Upper lobe of right lung (tissue), 1 donor: ENCODE measurements at regions not wholly inside any gene's neighbourhood (a gene's known extent, or its start where the extent isn't known, plus 50 kb on each side); places are given as distances from the start of the nearest gene placed in this dataset.
"Not testable (repeated sequence)": the region's sequence is repeated elsewhere in the genome, so short reads cannot be mapped to it uniquely, and the experiment has no call there.

Experiments used
- ATAC-seq: fragments of 200-7000 bp; cut with Tn5 transposase; one replicate; pipeline ENCODE4 v1.9.1; 2020; ENCODE audit warnings: mild to moderate bottlenecking, moderate library complexity
- DNase-seq: peaks from one replicate; pipeline ENCODE4 v3.0.0-alpha.2; 2020
- H3K27ac ChIP-seq: fragments of 200-600 bp; one replicate; pipeline ENCODE4 v1.8.0; 2022
- H3K27me3 ChIP-seq: fragments of 200-600 bp; one replicate; pipeline ENCODE4 v1.8.0; 2022; ENCODE audit warnings: mild to moderate bottlenecking
- H3K36me3 ChIP-seq: fragments of 200-600 bp; one replicate; pipeline ENCODE4 v1.8.0; 2022
- H3K4me1 ChIP-seq: fragments of 200-600 bp; one replicate; pipeline ENCODE4 v1.8.0; 2022
- H3K4me3 ChIP-seq: fragments of 200-600 bp; one replicate; pipeline ENCODE4 v1.8.0; 2022; ENCODE audit warnings: mild to moderate bottlenecking
- H3K9me3 ChIP-seq: fragments of 200-600 bp; one replicate; pipeline ENCODE4 v1.8.0; 2022
- CTCF ChIP-seq: fragments of 200-600 bp; IDR thresholded peaks from one replicate; pipeline ENCODE4 v1.8.0; 2022; ENCODE audit warnings: antibody characterized with exemption
- intact Hi-C: fragments of 100-400 bp; cut with DNase I; formaldehyde crosslinking; loops from one replicate; pipeline ENCODE4 v1.11.0; 2022
- donor health status: DM: no; HTN: yes; CAD: no; lungs with severe emphysema.

GRCh38 chr11:49499117-49499516 is 290.7 kb upstream of the FOLH1 start:
- Histone ChIP-seq H3K36me3 (no peaks in the 10 kb centered on the region), H3K4me1 (no peaks in the 10 kb centered on the region), H3K27me3 (no peaks in the 10 kb centered on the region), H3K27ac (no peak overlapping the region), H3K9me3 (peaks cover 4% of the 10 kb centered on the region), H3K4me3 (no peak overlapping the region)
- no peak for TF ChIP-seq CTCF
- intact Hi-C loops = no loop called here
- DNase-seq (no peak), ATAC-seq (no peak)

- ATAC-seq (no peak), DNase-seq (no peak)
- Histone ChIP-seq H3K27me3 (no peaks in the 10 kb centered on the region), H3K27ac (no peak overlapping the region), H3K36me3 (no peaks in the 10 kb centered on the region), H3K4me3 (no peak overlapping the region), H3K4me1 (no peaks in the 10 kb centered on the region), H3K9me3 (peaks cover 4% of the 10 kb centered on the region)
- intact Hi-C loops = no loop called here
- TF ChIP-seq CTCF = no peak
These were observed 296.8 kb upstream of the FOLH1 start for GRCh38 chr11:49505231-49505630.

- H3K27ac ChIP-seq, DNase-seq, H3K4me1 ChIP-seq, H3K4me3 ChIP-seq, H3K9me3 ChIP-seq, H3K27me3 ChIP-seq, H3K36me3 ChIP-seq, intact Hi-C loops: not testable (repeated sequence)
- peak; percentile 99 for ATAC-seq
- TF ChIP-seq CTCF = peak; percentile 64
These were observed 317.9 kb upstream of the FOLH1 start for GRCh38 chr11:49526240-49526829.

- no peak for DNase-seq
- Histone ChIP-seq H3K4me3 (no peak overlapping the region), H3K27me3 (no peaks in the 10 kb centered on the region), H3K36me3 (no peaks in the 10 kb centered on the region), H3K9me3 (no peaks in the 10 kb centered on the region), H3K27ac (no peak overlapping the region), H3K4me1 (no peaks in the 10 kb centered on the region)
- no peak for ATAC-seq
- intact Hi-C loops = no loop called here
- TF ChIP-seq CTCF = no peak
These were observed 324.8 kb upstream of the FOLH1 start for GRCh38 chr11:49533204-49533603.

- H3K27me3 ChIP-seq, ATAC-seq, DNase-seq, intact Hi-C loops, H3K4me1 ChIP-seq, H3K36me3 ChIP-seq, H3K4me3 ChIP-seq, H3K9me3 ChIP-seq, H3K27ac ChIP-seq: not testable (repeated sequence)
These were observed 330.5 kb upstream of the FOLH1 start for GRCh38 chr11:49538927-49539326.

GRCh38 chr11:49558261-49558847 is 350.0 kb upstream of the FOLH1 start:
- H3K36me3 ChIP-seq, H3K9me3 ChIP-seq, H3K27ac ChIP-seq, intact Hi-C loops, H3K4me3 ChIP-seq, H3K4me1 ChIP-seq, ATAC-seq: not testable (repeated sequence)
- peak; percentile 32 for DNase-seq
- H3K27me3 ChIP-seq = peaks cover 15% of the 10 kb centered on the region

- H3K4me1 ChIP-seq, DNase-seq, H3K36me3 ChIP-seq, intact Hi-C loops, H3K27ac ChIP-seq, H3K4me3 ChIP-seq, ATAC-seq, H3K9me3 ChIP-seq: not testable (repeated sequence)
- peaks cover 15% of the 10 kb centered on the region for H3K27me3 ChIP-seq
These were observed 352.2 kb upstream of the FOLH1 start for GRCh38 chr11:49560593-49560992.

- H3K36me3 ChIP-seq, H3K4me1 ChIP-seq, DNase-seq, H3K9me3 ChIP-seq, H3K27ac ChIP-seq, intact Hi-C loops, H3K4me3 ChIP-seq: not testable (repeated sequence)
- peak; percentile 15 for ATAC-seq
- H3K27me3 ChIP-seq = peaks cover 15% of the 10 kb centered on the region
These were observed 353.0 kb upstream of the FOLH1 start for GRCh38 chr11:49561240-49561880.

- H3K27me3 ChIP-seq = peaks cover 15% of the 10 kb centered on the region
- H3K27ac ChIP-seq, intact Hi-C loops, ATAC-seq, H3K4me1 ChIP-seq, DNase-seq, H3K4me3 ChIP-seq, H3K36me3 ChIP-seq, H3K9me3 ChIP-seq: not testable (repeated sequence)
These were observed 353.9 kb upstream of the FOLH1 start for GRCh38 chr11:49562262-49562661.

GRCh38 chr11:49579492-49579891 is 371.1 kb upstream of the FOLH1 start:
- H3K27me3 ChIP-seq, DNase-seq, H3K36me3 ChIP-seq, H3K4me3 ChIP-seq, H3K4me1 ChIP-seq, H3K9me3 ChIP-seq, ATAC-seq, H3K27ac ChIP-seq, intact Hi-C loops: not testable (repeated sequence)
